Hematopoietic multipotent progenitor cell treated with erythropoietin and hydrocortisone succinate and interleukin-3 and kit ligand, for 4 days (in vitro differentiated cells): ENCODE measurements at regions not wholly inside any gene's neighbourhood (a gene's known extent, or its start where the extent isn't known, plus 50 kb on each side); places are given as distances from the start of the nearest gene placed in this dataset.
A peak's percentile ranks its signal among the peaks of the same experiment; 100 is the strongest.

ENCODE experiments used
- DNase-seq: peaks from one replicate; pipeline ENCODE4 v3.0.0-alpha.2; 2015

GRCh38 chr9:12934545-12935272 is 159.9 kb downstream of the LURAP1L start:
- no peak for DNase-seq

DNA sequence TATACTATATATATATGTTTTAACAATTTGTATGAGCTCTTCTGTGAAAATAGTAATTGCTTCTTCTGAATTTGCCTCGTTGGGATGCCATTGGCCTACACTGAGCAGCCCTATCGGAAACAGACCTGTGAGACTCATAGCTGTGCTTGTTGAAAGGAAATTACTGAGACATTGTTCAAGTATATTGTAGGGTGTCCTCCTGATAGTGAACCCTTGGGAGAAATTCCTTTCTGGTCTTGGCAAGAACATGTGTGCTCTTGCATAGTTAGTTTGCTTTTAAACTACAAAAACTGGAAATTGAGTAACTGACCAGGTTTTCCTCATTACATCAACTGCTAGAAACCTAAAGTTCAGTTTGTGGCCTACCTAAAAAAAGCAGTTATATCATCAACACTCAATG is 160.9 kb downstream of the LURAP1L start:
- no peak for DNase-seq

DNA sequence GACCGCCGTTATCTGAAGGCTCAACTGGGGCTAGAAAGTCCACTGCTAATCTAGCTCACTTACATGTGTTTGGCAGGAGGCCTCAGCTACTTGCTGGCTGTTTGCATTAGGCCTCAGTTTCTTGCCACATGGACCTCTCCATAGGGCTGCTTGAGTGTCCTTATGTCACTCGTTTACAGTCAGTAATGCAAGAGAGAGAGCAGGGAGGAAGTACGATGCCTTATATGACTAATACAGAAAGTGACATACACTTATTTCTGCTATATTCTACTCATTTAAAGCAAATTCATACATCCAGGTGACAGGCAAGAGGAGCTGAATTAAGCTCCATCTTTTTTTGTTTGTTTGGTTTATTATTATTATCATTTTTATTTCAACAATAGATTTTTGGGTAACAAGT is 179.6 kb downstream of the LURAP1L start:
- DNase-seq: no peak

- DNase-seq: no peak
Observed at GRCh38 chr9:12955510-12956163, 180.8 kb downstream of the LURAP1L start.

GRCh38 chr9:12956261-12956660 is 181.4 kb downstream of the LURAP1L start:
- peak; percentile 10 for DNase-seq

GRCh38 chr9:12956805-12957204 is 182.0 kb downstream of the LURAP1L start:
- no peak for DNase-seq

- DNase-seq: peak; percentile 7
Observed at GRCh38 chr9:12958279-12958678, 183.5 kb downstream of the LURAP1L start.

DNA sequence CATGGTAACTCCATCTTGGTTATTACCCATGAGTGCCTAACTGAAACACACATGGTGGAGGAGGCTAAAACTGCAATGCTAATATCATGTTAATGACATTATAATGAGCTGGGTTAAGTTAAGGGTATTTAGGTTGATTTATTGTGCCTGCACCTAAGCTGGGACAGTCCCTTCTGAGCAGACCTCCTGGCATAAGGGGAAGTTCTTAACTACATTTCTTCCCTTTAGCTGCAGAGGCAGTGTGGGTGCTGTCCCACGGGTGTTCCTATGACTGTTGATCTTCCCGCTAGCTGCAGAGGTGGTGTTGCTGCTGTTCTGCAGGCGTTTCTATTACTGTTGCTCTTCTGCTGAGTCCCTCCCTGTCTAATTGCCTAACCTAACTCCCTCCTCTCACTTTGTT is 183.9 kb downstream of the LURAP1L start:
- DNase-seq: no peak

- no peak for DNase-seq
Observed at GRCh38 chr9:12961276-12961809, 186.5 kb downstream of the LURAP1L start.

- DNase-seq: peak; percentile 10
Observed at GRCh38 chr9:12963537-12963936, 188.7 kb downstream of the LURAP1L start.

DNA sequence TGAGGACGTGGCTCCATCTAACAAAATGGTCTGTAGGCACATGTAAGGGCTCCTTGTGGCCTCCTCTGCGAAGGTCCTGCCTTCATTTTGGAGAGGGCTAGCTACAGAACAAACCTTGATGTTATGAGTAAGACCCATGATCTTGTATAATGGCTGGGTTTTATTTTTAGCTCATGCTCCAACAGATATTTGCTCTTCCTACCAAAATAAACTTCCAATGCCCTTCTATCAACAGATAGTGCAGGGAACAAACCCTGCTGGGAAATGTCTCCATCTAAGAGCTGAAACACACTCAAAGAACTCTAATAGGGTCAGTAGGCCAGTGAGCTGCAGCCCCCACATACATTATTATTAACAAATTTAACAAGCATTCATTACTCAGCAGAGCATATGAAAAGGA is 189.5 kb downstream of the LURAP1L start:
- DNase-seq: no peak

DNA sequence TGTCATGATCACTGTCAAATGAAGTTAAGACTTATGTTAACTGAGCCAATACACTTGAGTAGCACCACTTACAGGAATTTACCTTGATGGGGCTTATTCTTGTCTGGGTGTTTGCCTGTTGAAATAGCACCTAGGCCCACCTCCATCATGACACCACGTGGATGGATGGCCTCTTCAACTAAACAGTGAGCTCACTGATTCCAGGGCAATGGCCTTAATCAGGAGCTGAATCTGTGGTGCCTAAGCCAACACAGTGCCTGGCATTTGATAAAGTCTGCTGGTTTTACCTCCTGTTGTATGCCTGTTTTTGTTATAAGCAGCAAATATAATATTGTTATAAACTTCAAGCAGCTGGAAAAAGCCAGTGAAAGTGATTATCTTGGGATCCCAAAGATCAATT is 190.5 kb downstream of the LURAP1L start:
- DNase-seq: no peak

- no peak for DNase-seq
Observed at GRCh38 chr9:12968093-12968492, 193.3 kb downstream of the LURAP1L start.

GRCh38 chr9:12972608-12973589 is 198.1 kb downstream of the LURAP1L start:
- DNase-seq: peak; percentile 74

DNA sequence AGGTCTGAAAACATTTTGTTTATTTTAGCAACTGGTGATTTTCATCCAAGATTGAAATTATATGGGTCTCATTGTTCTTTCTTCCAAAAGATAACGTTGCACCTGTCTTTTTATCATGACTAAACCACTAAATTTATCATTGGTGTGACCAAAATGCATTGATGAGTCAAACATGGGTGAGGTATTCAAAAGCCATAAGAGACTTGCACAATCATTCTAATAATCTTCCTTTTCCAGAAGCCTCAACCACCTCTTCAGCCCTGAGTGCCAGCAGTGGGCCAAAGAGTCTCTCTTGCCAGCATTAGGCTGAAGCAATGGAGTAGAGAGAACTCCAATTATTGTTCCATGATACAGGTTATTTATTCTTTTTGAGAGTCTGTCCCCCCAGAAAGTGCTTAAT is 198.9 kb downstream of the LURAP1L start:
- DNase-seq: peak; percentile 9

DNA sequence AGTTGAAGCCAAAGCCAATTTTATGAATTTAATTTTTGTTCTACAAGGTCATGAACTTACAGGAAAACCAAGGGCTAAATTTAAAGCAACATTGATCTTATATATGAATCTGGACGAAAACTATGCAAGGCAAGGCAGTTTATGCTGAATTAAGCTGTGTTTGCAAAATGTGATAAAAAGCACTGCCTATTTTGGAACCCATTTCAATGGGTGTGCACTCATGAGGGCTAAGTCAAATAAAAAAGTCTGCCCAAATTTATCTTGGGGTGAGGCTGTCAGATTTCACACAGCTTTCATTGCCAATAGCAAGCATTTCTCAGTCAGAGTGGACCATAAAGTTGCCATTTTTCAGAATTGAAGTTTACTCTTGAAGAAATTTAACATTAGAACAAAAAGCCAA is 199.9 kb downstream of the LURAP1L start:
- no peak for DNase-seq

- DNase-seq: no peak
Observed at GRCh38 chr9:12975496-12975895, 200.7 kb downstream of the LURAP1L start.

DNA sequence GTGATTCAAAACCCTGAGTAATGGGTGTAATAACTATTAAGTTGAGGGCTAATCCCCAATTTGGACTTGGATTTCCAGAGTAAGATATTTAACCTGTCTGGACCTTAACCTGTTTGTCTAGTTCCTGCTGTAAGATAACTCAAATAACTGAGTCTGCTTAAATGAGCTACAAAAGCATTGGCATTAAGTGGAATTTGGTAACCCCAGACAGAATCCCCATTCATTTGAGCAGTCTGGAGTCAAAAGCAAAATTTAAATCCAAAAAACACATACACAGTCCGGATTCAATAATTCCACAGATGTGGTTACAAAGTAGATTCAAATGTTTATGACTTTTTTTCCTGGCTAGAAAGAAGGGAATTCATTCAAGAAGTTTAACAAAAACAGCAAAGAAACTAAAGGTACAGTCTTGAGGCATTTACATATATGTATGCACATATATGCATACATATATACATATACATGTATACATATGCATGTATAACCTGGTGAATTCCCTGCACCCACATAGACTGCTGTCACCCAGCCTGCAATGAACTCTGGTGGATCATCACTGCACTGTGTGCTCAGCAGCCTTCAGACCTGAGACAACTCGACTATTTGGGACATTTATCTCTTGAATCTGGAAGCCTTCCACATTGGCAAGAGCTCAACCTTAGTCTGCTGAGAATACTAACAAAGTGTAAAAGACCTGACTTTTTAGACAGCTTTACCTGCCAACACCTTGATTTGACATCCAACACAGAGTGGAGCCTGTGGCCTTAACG is 205.4 kb downstream of the LURAP1L start:
- DNase-seq: no peak

DNA sequence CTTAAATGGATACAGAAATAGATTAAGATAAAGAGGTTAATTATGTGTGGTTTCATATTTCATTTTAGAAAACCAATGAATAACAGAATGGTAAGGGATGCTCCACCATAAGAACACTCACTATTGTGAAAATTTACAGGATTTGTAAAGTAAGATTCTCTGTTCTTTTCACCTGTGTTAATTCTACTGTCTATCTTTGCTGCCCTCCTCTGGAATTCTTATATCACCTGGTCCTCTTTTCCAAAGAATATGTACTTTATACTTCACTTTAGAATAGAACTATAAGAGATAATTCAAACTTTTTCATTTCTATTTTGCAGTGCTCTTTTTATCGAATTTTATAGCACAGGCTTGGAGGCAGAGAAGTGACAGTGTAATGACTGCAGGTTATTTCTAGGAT is 213.4 kb downstream of the LURAP1L start:
- no peak for DNase-seq

DNA sequence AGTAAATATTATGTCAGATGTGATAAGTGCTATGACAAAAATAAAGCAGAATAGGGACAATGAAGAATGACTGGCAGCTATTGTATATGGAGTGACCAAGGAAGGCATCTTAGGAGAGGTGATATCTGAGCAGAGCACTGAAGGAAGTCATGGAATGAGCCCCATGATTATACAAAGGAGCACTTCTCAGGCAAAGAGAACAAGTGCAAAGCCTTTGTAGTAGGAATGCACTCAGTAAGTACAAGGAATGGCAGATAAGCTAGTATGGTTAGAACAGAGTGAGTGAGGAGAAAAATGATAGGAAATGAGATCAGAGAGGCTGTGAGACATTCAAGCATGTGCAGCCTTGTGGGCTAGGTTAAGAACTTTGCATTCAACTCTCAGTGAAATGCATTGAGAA is 214.8 kb downstream of the LURAP1L start:
- DNase-seq: no peak

DNA sequence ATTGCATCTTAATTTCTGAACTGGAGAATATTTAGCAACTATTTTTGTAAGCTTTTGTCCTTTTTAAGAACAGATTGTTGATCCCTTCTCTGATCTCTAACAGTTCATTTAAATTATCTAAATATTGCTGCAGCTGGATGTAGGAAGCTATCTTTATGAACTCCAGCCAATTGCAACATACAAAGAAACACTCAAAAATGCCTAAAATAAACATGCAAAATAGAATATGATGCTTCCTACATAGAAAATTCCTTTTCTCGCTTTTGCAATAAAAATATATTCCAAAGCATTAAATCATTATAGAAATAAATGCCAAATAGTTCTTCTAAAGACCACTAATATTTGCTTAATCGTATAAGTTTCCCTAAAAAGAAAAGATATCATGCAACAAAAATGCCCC is 218.6 kb downstream of the LURAP1L start:
- no peak for DNase-seq

GRCh38 chr9:12997009-12997408 is 222.2 kb downstream of the LURAP1L start:
- peak; percentile 1 for DNase-seq
